ENCODE measurements at regions not wholly inside any gene's neighbourhood (a gene's known extent, or its start where the extent isn't known, plus 50 kb on each side); places are given as distances from the start of the nearest gene placed in this dataset.

DNA sequence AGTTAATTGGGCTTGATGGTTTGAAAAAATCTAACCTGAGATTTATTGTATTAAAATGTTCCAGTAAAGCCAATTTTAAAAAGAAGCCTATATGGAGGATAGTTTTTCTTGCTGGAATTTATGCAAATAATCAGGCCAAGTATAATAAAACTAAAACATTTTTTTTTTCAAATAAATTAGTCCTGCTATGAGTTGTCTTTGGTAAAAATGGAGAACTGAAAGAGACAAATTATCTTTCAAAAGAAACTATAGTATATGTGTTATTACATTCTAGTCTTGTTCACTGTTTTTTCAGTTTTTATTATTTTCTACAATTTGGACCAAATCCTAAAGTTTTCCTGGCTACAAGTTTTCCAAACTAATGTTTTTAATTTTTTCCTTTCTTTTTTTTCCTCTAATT, 468.9 kb downstream of the UQCRFS1 start:
- CTCF ChIA-PET = no interaction called here
- POLR2A ChIA-PET (ENCODE audit: unreplicated experiment) = no interaction called here
- intact Hi-C loops (cut with micrococcal nuclease; ENCODE audit: unreplicated experiment) = no loop called here

DNA sequence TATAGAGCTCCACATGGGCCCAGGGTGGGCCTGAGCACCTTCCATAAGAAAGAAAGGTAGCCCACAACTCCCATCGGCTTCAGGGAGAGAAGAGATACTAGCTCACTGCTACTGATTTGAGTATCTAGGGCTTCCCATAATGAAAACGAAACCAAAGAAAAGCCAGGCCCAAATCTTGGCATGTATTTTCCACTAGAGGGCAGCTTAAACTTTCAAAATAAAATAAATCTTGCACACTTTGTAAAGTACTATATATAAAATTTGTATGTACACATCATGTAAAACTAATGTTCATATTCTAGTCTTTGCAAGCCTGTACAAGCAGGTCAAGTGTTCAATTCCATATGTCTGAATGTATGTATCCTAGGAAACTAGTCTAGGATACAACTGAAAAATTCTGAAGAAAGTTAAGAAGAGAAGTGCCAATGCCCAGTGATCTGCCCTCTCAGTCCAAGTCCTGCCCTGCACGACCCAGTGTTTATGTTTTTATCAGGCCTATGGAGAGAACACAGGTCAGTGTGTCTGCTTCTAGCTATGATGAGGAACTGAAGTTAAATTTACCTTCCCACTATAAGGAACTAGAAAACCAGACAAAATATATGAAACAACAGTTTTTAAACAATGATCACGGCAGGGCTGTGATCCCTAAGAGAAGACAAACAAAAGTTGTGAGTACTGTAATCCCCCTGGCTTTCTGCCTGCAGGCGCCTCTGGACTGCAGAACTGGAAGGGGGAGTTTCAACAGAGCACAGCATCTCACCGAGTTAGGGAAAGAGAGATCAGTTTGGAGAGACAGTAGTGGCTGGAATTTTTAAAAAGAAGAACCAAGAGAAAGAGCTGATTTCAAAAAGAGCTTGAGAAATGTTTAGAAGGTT, 475.7 kb downstream of the UQCRFS1 start:
- no peak for TF ChIP-seq EZH2 (IDR thresholded peaks at IDR 0.05; ENCODE audit: low read depth)
- TF ChIP-seq, protein P1, sequence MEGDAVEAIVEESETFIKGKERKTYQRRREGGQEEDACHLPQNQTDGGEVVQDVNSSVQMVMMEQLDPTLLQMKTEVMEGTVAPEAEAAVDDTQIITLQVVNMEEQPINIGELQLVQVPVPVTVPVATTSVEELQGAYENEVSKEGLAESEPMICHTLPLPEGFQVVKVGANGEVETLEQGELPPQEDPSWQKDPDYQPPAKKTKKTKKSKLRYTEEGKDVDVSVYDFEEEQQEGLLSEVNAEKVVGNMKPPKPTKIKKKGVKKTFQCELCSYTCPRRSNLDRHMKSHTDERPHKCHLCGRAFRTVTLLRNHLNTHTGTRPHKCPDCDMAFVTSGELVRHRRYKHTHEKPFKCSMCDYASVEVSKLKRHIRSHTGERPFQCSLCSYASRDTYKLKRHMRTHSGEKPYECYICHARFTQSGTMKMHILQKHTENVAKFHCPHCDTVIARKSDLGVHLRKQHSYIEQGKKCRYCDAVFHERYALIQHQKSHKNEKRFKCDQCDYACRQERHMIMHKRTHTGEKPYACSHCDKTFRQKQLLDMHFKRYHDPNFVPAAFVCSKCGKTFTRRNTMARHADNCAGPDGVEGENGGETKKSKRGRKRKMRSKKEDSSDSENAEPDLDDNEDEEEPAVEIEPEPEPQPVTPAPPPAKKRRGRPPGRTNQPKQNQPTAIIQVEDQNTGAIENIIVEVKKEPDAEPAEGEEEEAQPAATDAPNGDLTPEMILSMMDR (conservative IDR thresholded peaks at IDR 0.05) = peak; percentile 63
- H3K4me3 ChIP-seq = no peak overlapping the region
- no peaks in the 10 kb centered on the region for H3K4me1 ChIP-seq (replicated peaks; ENCODE audit: insufficient read depth)
- no peaks in the 10 kb centered on the region for H3K79me2 ChIP-seq (ENCODE audit: low read depth)
- no peaks in the 10 kb centered on the region for H3F3A ChIP-seq (ENCODE audit: insufficient read depth, low read depth)
- H3K9me2 ChIP-seq (ENCODE audit: insufficient read depth) = no peaks in the 10 kb centered on the region
- H3K27me3 ChIP-seq (ENCODE audit: insufficient read depth, low read depth) = no peaks in the 10 kb centered on the region
- intact Hi-C loops (cut with micrococcal nuclease; ENCODE audit: unreplicated experiment) = loop anchor here (10.0 kb wide), 1 partner anchor 138 kb away; no protein-coding TSS in a partner anchor
- peak overlapping the region; percentile 58 for H3K4me2 ChIP-seq
- BruUV-seq (replicated peaks) = no TSS peak
- H3K9me3 ChIP-seq (ENCODE audit: insufficient read depth, low read depth) = no peaks in the 10 kb centered on the region
- H3K27ac ChIP-seq = no peak overlapping the region
- no peak overlapping the region for H2AFZ ChIP-seq
- CTCF ChIA-PET = interaction anchor here (0.6 kb wide), 1 partner anchor 527 kb away, joined by 7 read pairs; no protein-coding TSS in a partner anchor
- H4K20me1 ChIP-seq (ENCODE audit: insufficient read depth) = no peaks in the 10 kb centered on the region
- no peak for DNase-seq
- no peaks in the 10 kb centered on the region for H3K36me3 ChIP-seq (ENCODE audit: low read depth)
- POLR2A ChIA-PET (ENCODE audit: unreplicated experiment) = interaction anchor here (0.6 kb wide), 1 partner anchor 511 kb away, joined by 4 read pairs; no protein-coding TSS in a partner anchor

More for the DNA sequence above, 468.9 kb downstream of the UQCRFS1 start:
- Histone ChIP-seq H3K27ac (no peak overlapping the region), H3K9me2 (ENCODE audit: insufficient read depth) (no peaks in the 10 kb centered on the region), H3K36me3 (ENCODE audit: low read depth) (no peaks in the 10 kb centered on the region), H3K4me3 (no peak overlapping the region), H3K27me3 (ENCODE audit: insufficient read depth, low read depth) (no peaks in the 10 kb centered on the region), H3K9me3 (ENCODE audit: insufficient read depth, low read depth) (no peaks in the 10 kb centered on the region), H3K4me1 (replicated peaks; ENCODE audit: insufficient read depth) (no peaks in the 10 kb centered on the region), H2AFZ (no peak overlapping the region), H4K20me1 (ENCODE audit: insufficient read depth) (no peaks in the 10 kb centered on the region), H3K4me2 (no peak overlapping the region), H3K79me2 (ENCODE audit: low read depth) (no peaks in the 10 kb centered on the region), H3F3A (ENCODE audit: insufficient read depth, low read depth) (no peaks in the 10 kb centered on the region)
- TF ChIP-seq, protein P1 (conservative IDR thresholded peaks at IDR 0.05) = no peak
- TF ChIP-seq EZH2 (IDR thresholded peaks at IDR 0.05; ENCODE audit: low read depth) = no peak
- no TSS peak for BruUV-seq (replicated peaks)
- DNase-seq = no peak

DNA sequence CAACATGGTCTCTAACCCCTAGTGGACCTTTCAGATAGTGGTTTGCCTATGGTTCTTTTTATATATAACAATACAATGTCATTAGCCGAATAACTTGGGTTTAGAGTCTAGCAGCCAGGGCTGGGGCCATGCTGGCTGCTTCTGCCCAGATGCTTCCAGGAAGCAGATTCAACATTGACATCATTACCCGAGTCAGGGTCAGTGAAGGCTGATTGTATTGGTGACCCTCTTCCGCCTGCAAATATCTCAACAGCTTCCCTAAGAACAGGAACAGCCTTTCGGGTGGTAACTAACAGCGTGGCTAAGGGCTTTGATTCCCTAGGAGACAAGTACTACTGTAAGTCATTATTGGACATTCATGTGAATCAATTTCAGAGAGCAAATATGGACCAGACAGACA, 476.4 kb downstream of the UQCRFS1 start:
- H3K9me3 ChIP-seq (ENCODE audit: insufficient read depth, low read depth) = no peaks in the 10 kb centered on the region
- no peaks in the 10 kb centered on the region for H3K9me2 ChIP-seq (ENCODE audit: insufficient read depth)
- H3K4me2 ChIP-seq = peak overlapping the region; percentile 58
- H3K4me1 ChIP-seq (replicated peaks; ENCODE audit: insufficient read depth) = no peaks in the 10 kb centered on the region
- H4K20me1 ChIP-seq (ENCODE audit: insufficient read depth) = no peaks in the 10 kb centered on the region
- H3K27me3 ChIP-seq (ENCODE audit: insufficient read depth, low read depth) = no peaks in the 10 kb centered on the region
- no peaks in the 10 kb centered on the region for H3K36me3 ChIP-seq (ENCODE audit: low read depth)
- ChIA-PET CTCF (interaction anchor here (0.6 kb wide), 1 partner anchor 527 kb away, joined by 7 read pairs; no protein-coding TSS in a partner anchor), POLR2A (ENCODE audit: unreplicated experiment) (interaction anchor here (0.6 kb wide), 1 partner anchor 512 kb away, joined by 4 read pairs; no protein-coding TSS in a partner anchor)
- no TSS peak for BruUV-seq (replicated peaks)
- no peaks in the 10 kb centered on the region for H3F3A ChIP-seq (ENCODE audit: insufficient read depth, low read depth)
- no peaks in the 10 kb centered on the region for H3K79me2 ChIP-seq (ENCODE audit: low read depth)
- H2AFZ ChIP-seq = no peak overlapping the region
- intact Hi-C loops (cut with micrococcal nuclease; ENCODE audit: unreplicated experiment) = loop anchor here (10.0 kb wide), 1 partner anchor 138 kb away; no protein-coding TSS in a partner anchor
- no peak overlapping the region for H3K27ac ChIP-seq
- DNase-seq = no peak
- TF ChIP-seq, protein P1 (conservative IDR thresholded peaks at IDR 0.05) = no peak
- no peak for TF ChIP-seq EZH2 (IDR thresholded peaks at IDR 0.05; ENCODE audit: low read depth)
- no peak overlapping the region for H3K4me3 ChIP-seq

Data from PC-9 (cell line).